ENCODE measurements at regions not wholly inside any gene's neighbourhood (a gene's known extent, or its start where the extent isn't known, plus 50 kb on each side); places are given as distances from the start of the nearest gene placed in this dataset.
"Not testable (repeated sequence)": the region's sequence is repeated elsewhere in the genome, so short reads cannot be mapped to it uniquely, and the experiment has no call there.

GRCh38 chr3:5366746-5367145, 179.2 kb downstream of the EDEM1 start:
- no peak for FAIRE-seq

GRCh38 chr3:5371555-5371954, 184.0 kb downstream of the EDEM1 start:
- H3K4me1 ChIP-seq (ENCODE audit: control insufficient read depth in 2 of 3, insufficient read depth in 2 of 3, low read depth in 1 of 3, low read length in 3 of 3); H3K27ac ChIP-seq (ENCODE audit: low read depth in 2 of 2, low read length in 2 of 2); DNase-seq; intact Hi-C loops (cut with DNase I); H3K9ac ChIP-seq (ENCODE audit: low read length in 3 of 3); H3K4me3 ChIP-seq (ENCODE audit: low read length in 3 of 3); H3K36me3 ChIP-seq (ENCODE audit: control insufficient read depth in 2 of 3, insufficient read depth in 3 of 3, low read length in 3 of 3); H3K9me3 ChIP-seq (ENCODE audit: control insufficient read depth in 2 of 3, insufficient read depth in 1 of 3, low read length in 3 of 3); FAIRE-seq; H3K27me3 ChIP-seq (ENCODE audit: control insufficient read depth, insufficient read depth, low read length): not testable (repeated sequence)

More at GRCh38 chr3:5366746-5367145, 179.2 kb downstream of the EDEM1 start:
- Histone ChIP-seq H3K27ac (ENCODE audit: low read depth in 2 of 2, low read length in 2 of 2) (no peak overlapping the region), H3K4me3 (ENCODE audit: low read length in 3 of 3) (no peak overlapping the region), H3K9me3 (ENCODE audit: control insufficient read depth in 2 of 3, insufficient read depth in 1 of 3, low read length in 3 of 3) (no peaks in the 10 kb centered on the region), H3K36me3 (ENCODE audit: control insufficient read depth in 2 of 3, insufficient read depth in 3 of 3, low read length in 3 of 3) (no peaks in the 10 kb centered on the region), H3K4me1 (ENCODE audit: control insufficient read depth in 2 of 3, insufficient read depth in 2 of 3, low read depth in 1 of 3, low read length in 3 of 3) (no peaks in the 10 kb centered on the region), H3K27me3 (ENCODE audit: control insufficient read depth, insufficient read depth, low read length) (no peaks in the 10 kb centered on the region), H3K9ac (ENCODE audit: low read length in 3 of 3) (no peak overlapping the region)
- intact Hi-C loops (cut with DNase I): no loop called here
- no peak for TF ChIP-seq CTCF (IDR thresholded peaks at IDR 0.05; ENCODE audit: borderline replicate concordance, extremely low read depth, insufficient read depth)
- no peak for DNase-seq

- TF ChIP-seq CTCF (IDR thresholded peaks at IDR 0.05; ENCODE audit: borderline replicate concordance, extremely low read depth, insufficient read depth): no peak
- FAIRE-seq (no peak), DNase-seq (peak; percentile 36 to 57 (median 51))
- Histone ChIP-seq H3K4me1 (ENCODE audit: control insufficient read depth in 2 of 3, insufficient read depth in 2 of 3, low read depth in 1 of 3, low read length in 3 of 3) (no peaks in the 10 kb centered on the region), H3K9ac (ENCODE audit: low read length in 3 of 3) (no peak overlapping the region), H3K27me3 (ENCODE audit: control insufficient read depth, insufficient read depth, low read length) (no peaks in the 10 kb centered on the region), H3K4me3 (ENCODE audit: low read length in 3 of 3) (no peak overlapping the region), H3K27ac (ENCODE audit: low read depth in 2 of 2, low read length in 2 of 2) (no peak overlapping the region), H3K9me3 (ENCODE audit: control insufficient read depth in 2 of 3, insufficient read depth in 1 of 3, low read length in 3 of 3) (no peaks in the 10 kb centered on the region), H3K36me3 (ENCODE audit: control insufficient read depth in 2 of 3, insufficient read depth in 3 of 3, low read length in 3 of 3) (no peaks in the 10 kb centered on the region)
- intact Hi-C loops (cut with DNase I): no loop called here
Observed at GRCh38 chr3:5376761-5377160, 189.3 kb downstream of the EDEM1 start.

GRCh38 chr3:5379266-5379665, 191.8 kb downstream of the EDEM1 start:
- H3K27me3 ChIP-seq (ENCODE audit: control insufficient read depth, insufficient read depth, low read length); intact Hi-C loops (cut with DNase I); H3K9ac ChIP-seq (ENCODE audit: low read length in 3 of 3); H3K4me1 ChIP-seq (ENCODE audit: control insufficient read depth in 2 of 3, insufficient read depth in 2 of 3, low read depth in 1 of 3, low read length in 3 of 3); DNase-seq; H3K27ac ChIP-seq (ENCODE audit: low read depth in 2 of 2, low read length in 2 of 2); H3K36me3 ChIP-seq (ENCODE audit: control insufficient read depth in 2 of 3, insufficient read depth in 3 of 3, low read length in 3 of 3); H3K9me3 ChIP-seq (ENCODE audit: control insufficient read depth in 2 of 3, insufficient read depth in 1 of 3, low read length in 3 of 3); H3K4me3 ChIP-seq (ENCODE audit: low read length in 3 of 3); FAIRE-seq: not testable (repeated sequence)

GRCh38 chr3:5383486-5384263, 196.2 kb downstream of the EDEM1 start:
- FAIRE-seq; H3K4me3 ChIP-seq (ENCODE audit: low read length in 3 of 3); intact Hi-C loops (cut with DNase I): not testable (repeated sequence)

More at GRCh38 chr3:5383486-5384263, 196.2 kb downstream of the EDEM1 start:
- not testable (repeated sequence) for H3K27me3 ChIP-seq (ENCODE audit: control insufficient read depth, insufficient read depth, low read length); H3K36me3 ChIP-seq (ENCODE audit: control insufficient read depth in 2 of 3, insufficient read depth in 3 of 3, low read length in 3 of 3); H3K27ac ChIP-seq (ENCODE audit: low read depth in 2 of 2, low read length in 2 of 2); H3K4me1 ChIP-seq (ENCODE audit: control insufficient read depth in 2 of 3, insufficient read depth in 2 of 3, low read depth in 1 of 3, low read length in 3 of 3); H3K9me3 ChIP-seq (ENCODE audit: control insufficient read depth in 2 of 3, insufficient read depth in 1 of 3, low read length in 3 of 3); H3K9ac ChIP-seq (ENCODE audit: low read length in 3 of 3); DNase-seq

Data from kidney (tissue), 13 donors.